CD4-positive, alpha-beta T cell (primary cell): ENCODE measurements at regions not wholly inside any gene's neighbourhood (a gene's known extent, or its start where the extent isn't known, plus 50 kb on each side); places are given as distances from the start of the nearest gene placed in this dataset.

Experiments
- ATAC-seq: fragments of 200-7000 bp; cut with Tn5 transposase; one replicate; pipeline ENCODE4 v1.10.0; 2022; ENCODE audit warnings: mild to moderate bottlenecking; ENCODE audit not compliant: poor library complexity
- CTCF ChIA-PET: fragments of 350-600 bp; sonication (Branson Sonifier 250); formaldehyde crosslinking; loops from one replicate; lab custom pipeline; 2021; ENCODE audit warnings: antibody characterized with exemption, inconsistent platforms; lab: Charles Lee
- POLR2A ChIA-PET: fragments of 350-600 bp; sonication (Branson Sonifier 250); formaldehyde crosslinking; loops from one replicate; lab custom pipeline; 2021; ENCODE audit warnings: antibody characterized with exemption, inconsistent platforms; lab: Charles Lee
- DNase-seq, 14 experiments: peaks; one replicate each; pipeline ENCODE4 v3.0.0-alpha.2; 2013 to 2020; ENCODE audit warnings: mixed read lengths in 2 of 14
- H3K27ac ChIP-seq, 2 donors: one replicate each; pipeline versions ENCODE4 v1.5.1 to v1.7.0; 2013; ENCODE audit warnings: low read length in 2 of 2, low read depth in 1 of 2, mild to moderate bottlenecking in 1 of 2
- H3K27me3 ChIP-seq, 2 experiments: 1 replicate in 1 of 2; 2 replicates in 1 of 2; pipeline versions ENCODE4 v1.6.1 to v1.7.0; 2013; ENCODE audit warnings: low read length in 2 of 2, control low read depth in 1 of 2, mild to moderate bottlenecking in 1 of 2, moderate library complexity in 1 of 2; ENCODE audit not compliant: insufficient read depth in 2 of 2, control insufficient read depth in 1 of 2
- H3K36me3 ChIP-seq: one replicate; pipeline ENCODE4 v1.6.1; 2013; ENCODE audit warnings: low read length, control low read depth; ENCODE audit not compliant: insufficient read depth
- H3K4me1 ChIP-seq: one replicate; pipeline ENCODE4 v1.6.1; 2013; ENCODE audit warnings: low read length, control low read depth; ENCODE audit not compliant: insufficient read depth
- H3K4me3 ChIP-seq: one replicate; pipeline ENCODE4 v1.5.1; 2013; ENCODE audit warnings: mild to moderate bottlenecking, low read length, moderate library complexity
- H3K9me3 ChIP-seq, 2 experiments: 1 replicate in 1 of 2; 2 replicates in 1 of 2; pipeline versions ENCODE4 v1.6.1 to v1.7.0; 2013; ENCODE audit warnings: low read length in 2 of 2, mild to moderate bottlenecking in 2 of 2, control low read depth in 1 of 2, moderate library complexity in 1 of 2; ENCODE audit not compliant: control insufficient read depth in 1 of 2, insufficient read depth in 1 of 2
- H3K27ac Mint-ChIP-seq: one replicate; pipeline ENCODE4 v1.8.0; 2020; ENCODE audit warnings: mixed read lengths
- H3K27me3 Mint-ChIP-seq: one replicate; pipeline ENCODE4 v1.8.0; 2021; ENCODE audit warnings: mixed read lengths
- H3K36me3 Mint-ChIP-seq: one replicate; pipeline ENCODE4 v1.8.0; 2021; ENCODE audit warnings: low read depth, mixed read lengths
- H3K4me1 Mint-ChIP-seq: one replicate; pipeline ENCODE4 v1.8.0; 2021; ENCODE audit warnings: low read depth, mixed read lengths
- H3K4me3 Mint-ChIP-seq: one replicate; pipeline ENCODE4 v1.8.0; 2020; ENCODE audit warnings: mild to moderate bottlenecking, mixed read lengths
- H3K9me3 Mint-ChIP-seq: one replicate; pipeline ENCODE4 v1.8.0; 2020; ENCODE audit warnings: mixed read lengths
- intact Hi-C, 2 experiments: fragments of 100-400 bp; cut with DNase I in 1 of 2; cut with micrococcal nuclease in 1 of 2; formaldehyde crosslinking; loops; one replicate each; pipeline versions ENCODE4 v1.15.1 to v1.9.0; 2023 to 2025; cut with DNase I, micrococcal nuclease
- TF ChIP-seq, protein P1 (sequence below): fragments of 200-600 bp; IDR thresholded peaks from one replicate; pipeline ENCODE4 v1.8.0; 2022; ENCODE audit warnings: antibody characterized with exemption, mild to moderate bottlenecking

DNA sequence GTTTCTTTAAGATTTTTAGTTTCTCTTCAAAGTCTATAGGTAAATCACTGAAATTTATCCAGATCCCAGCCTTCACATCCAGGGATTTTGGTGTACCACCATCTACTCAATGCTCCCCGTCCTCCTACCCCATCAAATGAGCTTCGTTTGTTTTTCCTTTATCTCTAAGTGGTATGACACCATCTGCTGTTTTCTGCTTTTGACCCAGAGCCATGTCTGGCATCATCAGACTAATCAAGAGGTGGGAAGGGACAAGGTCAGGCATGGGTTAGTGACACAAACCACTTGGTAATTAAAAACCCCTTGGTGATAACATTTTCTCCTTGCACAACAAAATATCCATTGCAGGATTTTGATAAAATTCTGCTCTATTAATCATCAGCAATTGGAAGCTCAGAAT, 92.7 kb upstream of the GOLGA8J start:
- TF ChIP-seq, protein P1, sequence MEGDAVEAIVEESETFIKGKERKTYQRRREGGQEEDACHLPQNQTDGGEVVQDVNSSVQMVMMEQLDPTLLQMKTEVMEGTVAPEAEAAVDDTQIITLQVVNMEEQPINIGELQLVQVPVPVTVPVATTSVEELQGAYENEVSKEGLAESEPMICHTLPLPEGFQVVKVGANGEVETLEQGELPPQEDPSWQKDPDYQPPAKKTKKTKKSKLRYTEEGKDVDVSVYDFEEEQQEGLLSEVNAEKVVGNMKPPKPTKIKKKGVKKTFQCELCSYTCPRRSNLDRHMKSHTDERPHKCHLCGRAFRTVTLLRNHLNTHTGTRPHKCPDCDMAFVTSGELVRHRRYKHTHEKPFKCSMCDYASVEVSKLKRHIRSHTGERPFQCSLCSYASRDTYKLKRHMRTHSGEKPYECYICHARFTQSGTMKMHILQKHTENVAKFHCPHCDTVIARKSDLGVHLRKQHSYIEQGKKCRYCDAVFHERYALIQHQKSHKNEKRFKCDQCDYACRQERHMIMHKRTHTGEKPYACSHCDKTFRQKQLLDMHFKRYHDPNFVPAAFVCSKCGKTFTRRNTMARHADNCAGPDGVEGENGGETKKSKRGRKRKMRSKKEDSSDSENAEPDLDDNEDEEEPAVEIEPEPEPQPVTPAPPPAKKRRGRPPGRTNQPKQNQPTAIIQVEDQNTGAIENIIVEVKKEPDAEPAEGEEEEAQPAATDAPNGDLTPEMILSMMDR, result no peak
- H3K9me3 Mint-ChIP-seq, result no peaks in the 10 kb centered on the region
- intact Hi-C loops, result no loop called here

DNA sequence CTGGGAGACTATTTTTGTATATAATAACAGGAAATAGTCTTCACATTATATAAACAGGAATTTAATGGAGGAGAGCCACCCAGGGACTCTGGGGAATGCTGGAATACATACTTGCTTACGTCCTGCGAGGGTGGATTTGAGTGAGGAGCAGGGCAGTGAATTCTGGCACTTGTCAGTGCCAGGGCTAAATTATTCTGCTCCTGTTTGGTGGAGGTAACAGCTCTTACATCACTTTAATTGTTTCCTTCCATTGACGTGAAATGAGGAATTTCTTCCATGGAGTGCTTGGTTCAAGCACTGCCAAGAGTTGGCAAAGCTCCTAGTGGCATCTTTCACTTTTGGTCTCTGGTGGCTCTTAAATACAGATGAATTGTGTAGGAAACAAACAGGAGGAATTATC, 94.1 kb upstream of the GOLGA8J start:
- no peaks in the 10 kb centered on the region for H3K9me3 Mint-ChIP-seq
- ATAC-seq (no peak), DNase-seq (no peak)
- no peak overlapping the region for H3K4me3 Mint-ChIP-seq
- TF ChIP-seq, protein P1, result no peak
- intact Hi-C loops, result no loop called here
- H3K27me3 Mint-ChIP-seq, result peaks cover 28% of the 10 kb centered on the region
- Histone ChIP-seq H3K27me3 (peaks cover 0 to 3% of the 10 kb centered on the region in 2 experiments), H3K4me1 (no peaks in the 10 kb centered on the region), H3K4me3 (no peak overlapping the region), H3K9me3 (peaks cover 0 to 4% of the 10 kb centered on the region in 2 experiments), H3K27ac (no peak overlapping the region), H3K36me3 (no peaks in the 10 kb centered on the region)
- H3K36me3 Mint-ChIP-seq, result no peaks in the 10 kb centered on the region
- POLR2A ChIA-PET, result no interaction called here
- CTCF ChIA-PET, result no interaction called here
- H3K4me1 Mint-ChIP-seq, result no peaks in the 10 kb centered on the region
- no peak overlapping the region for H3K27ac Mint-ChIP-seq

More for the DNA sequence above, 92.7 kb upstream of the GOLGA8J start:
- DNase-seq (no peak), ATAC-seq (no peak)
- Mint-ChIP-seq H3K27me3 (peaks cover 33% of the 10 kb centered on the region), H3K27ac (no peak overlapping the region), H3K36me3 (no peaks in the 10 kb centered on the region), H3K4me3 (no peak overlapping the region), H3K4me1 (no peaks in the 10 kb centered on the region)
- CTCF ChIA-PET, result no interaction called here
- H3K4me3 ChIP-seq, result no peak overlapping the region
- POLR2A ChIA-PET, result no interaction called here
- peaks cover 0 to 4% of the 10 kb centered on the region in 2 experiments for H3K9me3 ChIP-seq
- H3K27ac ChIP-seq, result no peak overlapping the region
- H3K4me1 ChIP-seq, result no peaks in the 10 kb centered on the region
- H3K27me3 ChIP-seq, result peaks cover 0 to 3% of the 10 kb centered on the region in 2 experiments
- no peaks in the 10 kb centered on the region for H3K36me3 ChIP-seq

DNA sequence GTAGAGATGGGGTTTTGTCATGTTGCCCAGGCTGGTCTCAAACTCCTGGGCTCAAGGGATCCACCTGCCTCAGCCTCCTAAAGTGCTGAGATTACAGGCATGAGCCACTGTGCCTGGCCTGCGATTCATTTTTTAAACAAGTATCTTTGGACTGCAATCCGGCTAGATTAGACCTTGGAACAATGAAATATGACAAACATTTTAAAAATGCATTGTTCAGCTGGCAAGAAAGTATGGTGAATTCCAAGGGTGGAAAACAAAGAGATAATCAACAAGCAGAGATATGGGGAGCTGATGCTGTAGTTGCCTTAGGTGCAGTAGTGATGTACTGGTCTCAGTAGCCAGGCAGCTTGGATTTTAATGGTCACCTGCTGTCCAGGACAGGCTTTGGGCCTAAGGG, 95.8 kb upstream of the GOLGA8J start:
- no peaks in the 10 kb centered on the region for H3K36me3 ChIP-seq
- Mint-ChIP-seq H3K9me3 (no peaks in the 10 kb centered on the region), H3K4me1 (no peaks in the 10 kb centered on the region), H3K27me3 (peaks cover 38% of the 10 kb centered on the region), H3K4me3 (no peak overlapping the region), H3K27ac (no peak overlapping the region), H3K36me3 (no peaks in the 10 kb centered on the region)
- no peak overlapping the region for H3K4me3 ChIP-seq
- peaks cover 0 to 4% of the 10 kb centered on the region in 2 experiments for H3K9me3 ChIP-seq
- no peak for DNase-seq
- peaks cover 0 to 3% of the 10 kb centered on the region in 2 experiments for H3K27me3 ChIP-seq
- TF ChIP-seq, protein P1, result no peak
- no peak for ATAC-seq
- no peak overlapping the region for H3K27ac ChIP-seq
- no peaks in the 10 kb centered on the region for H3K4me1 ChIP-seq
- intact Hi-C loops, result no loop called here
- POLR2A ChIA-PET, result no interaction called here
- CTCF ChIA-PET, result no interaction called here
